ENCODE measurements at regions not wholly inside any gene's neighbourhood (a gene's known extent, or its start where the extent isn't known, plus 50 kb on each side); places are given as distances from the start of the nearest gene placed in this dataset.
"Not testable (repeated sequence)": the region's sequence is repeated elsewhere in the genome, so short reads cannot be mapped to it uniquely, and the experiment has no call there.

GRCh38 chr6:4270001-4270400, 134.6 kb upstream of the ECI2 start:
- no peak overlapping the region for H3K27ac Mint-ChIP-seq
- H3K4me3 Mint-ChIP-seq: no peak overlapping the region
- no peaks in the 10 kb centered on the region for H3K36me3 Mint-ChIP-seq (ENCODE audit: insufficient read depth in 2 of 2)
- no peaks in the 10 kb centered on the region for H3K9me3 Mint-ChIP-seq
- peaks cover 26% of the 10 kb centered on the region for H3K27me3 Mint-ChIP-seq (ENCODE audit: low read depth)
- DNase-seq: no peak
- no peak for ATAC-seq (replicated peaks in 1 of 2)
- no peaks in the 10 kb centered on the region for H3K4me1 Mint-ChIP-seq (ENCODE audit: low read depth)

DNA sequence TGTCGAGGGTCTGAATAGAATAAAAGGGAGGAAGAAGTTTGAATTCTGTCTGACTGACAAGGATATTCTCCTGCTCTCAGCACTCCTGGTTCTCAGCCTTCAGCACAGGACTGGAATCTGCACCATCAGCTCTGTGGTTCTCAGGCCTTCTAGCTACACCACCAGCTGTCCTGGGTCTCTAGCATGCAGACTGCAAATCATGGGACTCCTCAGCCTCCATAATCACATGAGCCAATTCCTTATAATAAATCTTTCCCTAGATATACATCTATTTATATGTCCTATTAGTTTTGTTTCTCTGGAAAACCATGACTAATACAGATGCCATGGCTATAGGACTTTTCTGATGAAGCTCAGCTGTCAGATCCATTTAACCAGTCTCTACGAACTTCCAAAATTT, 132.8 kb upstream of the ECI2 start:
- H3K27ac Mint-ChIP-seq: no peak overlapping the region
- H3K4me3 Mint-ChIP-seq: no peak overlapping the region
- no peaks in the 10 kb centered on the region for H3K36me3 Mint-ChIP-seq (ENCODE audit: insufficient read depth in 2 of 2)
- H3K4me1 Mint-ChIP-seq (ENCODE audit: low read depth): no peaks in the 10 kb centered on the region
- ATAC-seq (replicated peaks in 1 of 2) (no peak), DNase-seq (no peak)
- H3K27me3 Mint-ChIP-seq (ENCODE audit: low read depth): peaks cover 26% of the 10 kb centered on the region
- no peaks in the 10 kb centered on the region for H3K9me3 Mint-ChIP-seq

- Mint-ChIP-seq H3K4me3 (no peak overlapping the region), H3K9me3 (no peaks in the 10 kb centered on the region), H3K4me1 (ENCODE audit: low read depth) (no peaks in the 10 kb centered on the region), H3K36me3 (ENCODE audit: insufficient read depth in 2 of 2) (no peaks in the 10 kb centered on the region), H3K27ac (no peak overlapping the region), H3K27me3 (ENCODE audit: low read depth) (peaks cover 26% of the 10 kb centered on the region)
- ATAC-seq (replicated peaks in 1 of 2) (no peak), DNase-seq (no peak)
These were observed 130.4 kb upstream of the ECI2 start for GRCh38 chr6:4265740-4266139.

DNA sequence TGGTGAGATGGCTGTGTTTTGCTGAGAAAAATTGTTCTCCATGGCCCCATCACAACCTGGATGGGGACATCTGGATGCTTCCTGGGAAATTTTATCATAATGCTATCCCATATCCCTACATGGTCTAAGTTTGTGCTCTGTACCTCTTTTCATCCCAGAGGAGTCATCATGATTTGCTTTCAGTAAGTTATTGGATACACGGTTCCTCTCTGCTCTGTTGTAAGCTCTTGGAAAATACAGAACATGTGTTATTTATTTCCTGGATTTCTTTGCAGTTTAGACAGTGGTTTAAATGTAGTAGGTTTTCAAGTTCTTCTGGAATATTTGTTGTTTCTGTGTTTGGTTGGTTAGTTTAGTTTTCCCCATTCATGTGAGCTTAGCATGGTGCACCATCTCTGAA, 129.2 kb upstream of the ECI2 start:
- no peaks in the 10 kb centered on the region for H3K9me3 Mint-ChIP-seq
- H3K4me3 Mint-ChIP-seq: no peak overlapping the region
- ATAC-seq (replicated peaks in 1 of 2) (no peak), DNase-seq (no peak)
- peaks cover 22% of the 10 kb centered on the region for H3K27me3 Mint-ChIP-seq (ENCODE audit: low read depth)
- H3K27ac Mint-ChIP-seq: no peak overlapping the region
- no peaks in the 10 kb centered on the region for H3K4me1 Mint-ChIP-seq (ENCODE audit: low read depth)
- no peaks in the 10 kb centered on the region for H3K36me3 Mint-ChIP-seq (ENCODE audit: insufficient read depth in 2 of 2)

GRCh38 chr6:4264081-4264480, 128.7 kb upstream of the ECI2 start:
- H3K27me3 Mint-ChIP-seq (ENCODE audit: low read depth): peaks cover 20% of the 10 kb centered on the region
- H3K9me3 Mint-ChIP-seq: no peaks in the 10 kb centered on the region
- H3K4me1 Mint-ChIP-seq (ENCODE audit: low read depth): no peaks in the 10 kb centered on the region
- H3K27ac Mint-ChIP-seq: no peak overlapping the region
- ATAC-seq (replicated peaks in 1 of 2) (no peak), DNase-seq (no peak)
- H3K4me3 Mint-ChIP-seq: no peak overlapping the region
- no peaks in the 10 kb centered on the region for H3K36me3 Mint-ChIP-seq (ENCODE audit: insufficient read depth in 2 of 2)

GRCh38 chr6:4262526-4262925, 127.2 kb upstream of the ECI2 start:
- DNase-seq (no peak), ATAC-seq (replicated peaks in 1 of 2) (no peak)
- Mint-ChIP-seq H3K36me3 (ENCODE audit: insufficient read depth in 2 of 2) (no peaks in the 10 kb centered on the region), H3K4me1 (ENCODE audit: low read depth) (no peaks in the 10 kb centered on the region), H3K27me3 (ENCODE audit: low read depth) (peaks cover 23% of the 10 kb centered on the region), H3K27ac (no peak overlapping the region), H3K4me3 (no peak overlapping the region), H3K9me3 (no peaks in the 10 kb centered on the region)

- ATAC-seq (replicated peaks in 1 of 2): no peak
- Mint-ChIP-seq H3K36me3 (ENCODE audit: insufficient read depth in 2 of 2) (no peaks in the 10 kb centered on the region), H3K4me1 (ENCODE audit: low read depth) (no peaks in the 10 kb centered on the region), H3K27me3 (ENCODE audit: low read depth) (peaks cover 10% of the 10 kb centered on the region), H3K4me3 (no peak overlapping the region), H3K27ac (no peak overlapping the region), H3K9me3 (no peaks in the 10 kb centered on the region)
- DNase-seq: no peak
These were observed 124.0 kb upstream of the ECI2 start for GRCh38 chr6:4259391-4259790.

- Mint-ChIP-seq H3K36me3 (ENCODE audit: insufficient read depth in 2 of 2) (no peaks in the 10 kb centered on the region), H3K4me1 (ENCODE audit: low read depth) (no peaks in the 10 kb centered on the region), H3K9me3 (no peaks in the 10 kb centered on the region), H3K27ac (no peak overlapping the region), H3K4me3 (no peak overlapping the region), H3K27me3 (ENCODE audit: low read depth) (peaks cover 10% of the 10 kb centered on the region)
- DNase-seq (no peak), ATAC-seq (replicated peaks in 1 of 2) (no peak)
These were observed 123.4 kb upstream of the ECI2 start for GRCh38 chr6:4258733-4259132.

GRCh38 chr6:4256969-4257368, 121.6 kb upstream of the ECI2 start:
- H3K27ac Mint-ChIP-seq: no peak overlapping the region
- no peak for ATAC-seq (replicated peaks in 1 of 2)

GRCh38 chr6:4253604-4254231, 118.3 kb upstream of the ECI2 start:
- ATAC-seq (replicated peaks in 1 of 2) (no peak), DNase-seq (no peak)
- Mint-ChIP-seq H3K36me3 (ENCODE audit: insufficient read depth in 2 of 2) (peaks cover 0 to 3% of the 10 kb centered on the region in 2 donors), H3K27ac (no peak overlapping the region), H3K4me1 (ENCODE audit: low read depth) (no peaks in the 10 kb centered on the region), H3K27me3 (ENCODE audit: low read depth) (peaks cover 16% of the 10 kb centered on the region), H3K4me3 (no peak overlapping the region), H3K9me3 (no peaks in the 10 kb centered on the region)

More at GRCh38 chr6:4256969-4257368, 121.6 kb upstream of the ECI2 start:
- Mint-ChIP-seq H3K36me3 (ENCODE audit: insufficient read depth in 2 of 2) (no peaks in the 10 kb centered on the region), H3K9me3 (no peaks in the 10 kb centered on the region), H3K4me1 (ENCODE audit: low read depth) (no peaks in the 10 kb centered on the region), H3K4me3 (no peak overlapping the region), H3K27me3 (ENCODE audit: low read depth) (peaks cover 10% of the 10 kb centered on the region)
- DNase-seq: no peak

DNA sequence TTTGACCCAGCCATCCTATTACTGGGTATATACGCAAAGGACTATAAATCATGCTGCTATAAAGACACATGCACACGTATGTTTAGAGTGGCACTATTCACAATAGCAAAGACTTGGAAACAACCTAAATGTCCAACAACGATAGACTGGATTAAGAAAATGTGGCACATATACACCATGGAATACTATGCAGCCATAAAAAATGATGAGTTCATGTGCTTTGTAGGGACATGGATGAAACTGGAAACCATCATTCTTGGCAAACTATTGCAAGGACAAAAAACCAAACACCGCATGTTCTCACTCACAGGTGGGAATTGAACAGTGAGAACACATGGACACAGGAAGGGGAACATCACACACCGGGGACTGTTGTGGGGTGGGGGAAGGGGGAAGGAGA, 117.1 kb upstream of the ECI2 start:
- not testable (repeated sequence) for ATAC-seq (replicated peaks in 1 of 2); H3K27me3 Mint-ChIP-seq (ENCODE audit: low read depth); H3K4me1 Mint-ChIP-seq (ENCODE audit: low read depth); H3K27ac Mint-ChIP-seq; H3K36me3 Mint-ChIP-seq (ENCODE audit: insufficient read depth in 2 of 2); DNase-seq; H3K9me3 Mint-ChIP-seq; H3K4me3 Mint-ChIP-seq

DNA sequence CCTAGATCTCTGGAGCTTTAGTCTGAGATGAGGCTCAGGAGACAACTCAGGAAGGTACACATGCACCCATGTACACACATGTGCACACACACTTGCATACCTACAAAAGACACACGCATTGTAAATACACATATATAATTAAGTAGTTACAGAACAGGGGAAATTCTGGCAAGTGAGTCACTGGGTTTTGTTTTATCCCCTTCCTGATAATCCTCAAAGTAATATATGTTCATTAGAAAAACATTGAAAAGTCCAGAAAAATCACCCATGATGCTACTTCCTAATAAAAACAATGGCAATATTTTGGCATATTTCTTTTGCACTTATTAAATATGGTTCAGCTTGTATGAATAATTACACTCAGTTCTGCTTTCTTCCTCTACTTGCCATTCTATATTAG, 115.3 kb upstream of the ECI2 start:
- no peak for DNase-seq
- H3K27ac Mint-ChIP-seq: no peak overlapping the region
- no peaks in the 10 kb centered on the region for H3K4me1 Mint-ChIP-seq (ENCODE audit: low read depth)
- peaks cover 0 to 8% of the 10 kb centered on the region in 2 donors for H3K36me3 Mint-ChIP-seq (ENCODE audit: insufficient read depth in 2 of 2)
- ATAC-seq (replicated peaks in 1 of 2): no peak
- H3K4me3 Mint-ChIP-seq: no peak overlapping the region
- peaks cover 6% of the 10 kb centered on the region for H3K27me3 Mint-ChIP-seq (ENCODE audit: low read depth)
- H3K9me3 Mint-ChIP-seq: peaks cover 0 to 4% of the 10 kb centered on the region in 2 donors

- H3K36me3 Mint-ChIP-seq (ENCODE audit: insufficient read depth in 2 of 2): peaks cover 8 to 11% of the 10 kb centered on the region in 2 donors
- not testable (repeated sequence) for DNase-seq; ATAC-seq (replicated peaks in 1 of 2); H3K4me1 Mint-ChIP-seq (ENCODE audit: low read depth); H3K27ac Mint-ChIP-seq; H3K4me3 Mint-ChIP-seq
- peaks cover 8 to 13% of the 10 kb centered on the region in 2 donors for H3K9me3 Mint-ChIP-seq
- peaks cover 18% of the 10 kb centered on the region for H3K27me3 Mint-ChIP-seq (ENCODE audit: low read depth)
These were observed 108.5 kb upstream of the ECI2 start for GRCh38 chr6:4243832-4244231.

DNA sequence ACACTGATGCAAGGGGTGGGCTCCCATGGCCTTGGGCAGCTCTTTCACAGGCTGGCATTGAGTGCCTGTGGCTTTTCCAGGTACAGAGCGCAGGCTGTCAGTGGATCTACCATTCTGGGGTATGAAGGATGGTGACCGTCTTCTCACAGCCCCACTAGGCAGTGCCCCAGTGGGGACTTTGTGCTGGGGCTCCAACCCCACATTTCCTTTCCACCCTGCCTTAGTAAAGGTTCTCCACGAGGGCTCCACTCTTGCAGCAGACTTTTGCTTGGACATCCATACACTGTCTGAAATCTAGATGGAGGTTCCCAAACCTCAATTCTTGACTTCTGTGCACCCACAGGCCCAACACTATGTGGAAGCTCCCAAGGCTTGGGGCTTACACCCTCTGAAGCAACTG, 107.9 kb upstream of the ECI2 start:
- H3K36me3 Mint-ChIP-seq (ENCODE audit: insufficient read depth in 2 of 2): peaks cover 8 to 10% of the 10 kb centered on the region in 2 donors
- H3K27ac Mint-ChIP-seq: no peak overlapping the region
- no peak overlapping the region for H3K4me3 Mint-ChIP-seq
- H3K4me1 Mint-ChIP-seq (ENCODE audit: low read depth): no peaks in the 10 kb centered on the region
- DNase-seq (no peak), ATAC-seq (replicated peaks in 1 of 2) (no peak)
- H3K27me3 Mint-ChIP-seq (ENCODE audit: low read depth): peaks cover 18% of the 10 kb centered on the region
- H3K9me3 Mint-ChIP-seq: peaks cover 8 to 11% of the 10 kb centered on the region in 2 donors

Data from activated T-cell treated with anti-CD3 and anti-CD28 coated beads, Interleukin-2, amount 50 U/mL, for 72 hours (primary cell).